HT-29 (cell line): ENCODE measurements at regions not wholly inside any gene's neighbourhood (a gene's known extent, or its start where the extent isn't known, plus 50 kb on each side); places are given as distances from the start of the nearest gene placed in this dataset.
"Not testable (repeated sequence)": the region's sequence is repeated elsewhere in the genome, so short reads cannot be mapped to it uniquely, and the experiment has no call there.

Experiments used
- DNase-seq: peaks from one replicate; pipeline ENCODE4 v3.0.0-alpha.2; 2015; ENCODE audit warnings: low spot score

DNA sequence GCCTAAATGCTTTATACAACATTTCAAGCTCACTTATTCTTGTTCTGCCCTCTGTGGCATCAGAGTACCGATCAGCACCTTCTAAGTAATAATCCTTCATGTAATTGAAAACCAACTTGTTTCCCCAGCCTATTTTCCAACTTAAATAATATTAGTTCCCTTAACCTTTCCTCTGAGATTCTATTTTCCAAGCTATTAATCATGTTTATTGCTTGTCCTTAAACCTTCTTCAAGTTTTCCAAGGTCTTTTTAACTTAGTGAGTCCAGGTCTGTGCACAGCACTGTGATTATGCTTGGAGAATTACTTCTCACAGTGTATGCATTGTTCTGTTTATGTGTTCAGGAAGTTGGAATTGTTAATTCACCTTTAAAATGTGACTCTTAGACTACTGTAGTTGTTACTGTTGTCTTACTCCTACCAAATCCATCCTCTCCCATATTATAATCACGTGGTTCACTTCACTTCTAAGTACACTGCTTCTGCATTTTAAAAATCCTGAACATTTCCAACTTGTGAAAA is 1039.3 kb upstream of the FOXG1 start:
- no peak for DNase-seq

DNA sequence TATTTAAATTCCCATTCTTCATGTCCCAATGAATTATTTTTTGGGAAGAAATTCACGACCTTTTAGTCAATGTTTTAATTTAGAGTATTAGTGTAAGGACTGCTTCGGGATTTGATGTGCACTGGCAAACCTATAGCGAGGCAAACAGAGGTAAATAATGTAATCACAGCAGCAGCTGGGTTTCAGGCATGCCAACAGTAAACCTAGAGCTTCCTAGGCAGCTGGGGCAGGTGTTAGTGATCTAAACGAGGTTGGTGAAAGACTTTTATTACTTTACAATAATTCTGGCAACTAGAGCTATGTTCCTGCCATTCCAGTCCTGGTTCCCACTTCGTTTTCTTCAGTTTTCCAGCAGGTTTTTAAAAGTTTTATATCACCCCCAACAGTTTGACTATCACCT is 1036.4 kb upstream of the FOXG1 start:
- no peak for DNase-seq

- DNase-seq = no peak
Measured at GRCh38 chr14:27739657-27740156, 1026.9 kb upstream of the FOXG1 start.

DNA sequence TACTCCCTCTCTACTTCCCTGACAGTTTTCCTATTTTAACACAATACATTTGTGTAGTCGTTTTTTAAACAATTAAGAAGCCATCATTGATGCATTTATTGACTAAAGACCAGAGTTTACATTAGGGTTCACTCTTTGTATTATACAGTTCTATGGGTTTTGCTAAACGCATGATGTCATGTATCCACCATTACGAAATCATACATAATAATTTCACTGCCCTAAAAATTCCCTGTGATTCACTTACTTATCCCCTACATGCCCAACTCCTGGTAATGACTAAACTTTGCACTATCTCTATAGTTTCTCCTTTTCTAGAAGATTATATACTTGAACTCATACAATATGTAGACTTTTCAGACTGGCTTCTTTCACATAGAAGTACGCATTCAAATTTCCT is 1016.5 kb upstream of the FOXG1 start:
- DNase-seq = no peak

DNA sequence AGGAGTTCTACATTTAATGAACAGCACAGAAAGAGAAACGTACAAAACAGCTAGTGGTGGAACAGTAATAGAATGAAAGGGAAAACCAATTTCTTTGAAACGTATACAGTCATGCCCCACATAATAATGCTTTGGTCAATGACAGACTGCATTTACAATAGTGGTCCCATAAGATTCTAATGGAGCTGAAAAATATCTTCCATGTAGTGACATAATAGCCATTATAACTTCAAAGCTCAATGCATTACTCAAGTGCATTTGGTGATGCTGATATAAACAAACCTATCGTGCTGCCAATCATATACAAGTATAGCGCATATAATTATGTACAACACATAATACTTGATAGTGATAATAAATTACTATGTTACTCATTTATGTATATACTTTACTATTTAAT is 1008.9 kb upstream of the FOXG1 start:
- not testable (repeated sequence) for DNase-seq

DNA sequence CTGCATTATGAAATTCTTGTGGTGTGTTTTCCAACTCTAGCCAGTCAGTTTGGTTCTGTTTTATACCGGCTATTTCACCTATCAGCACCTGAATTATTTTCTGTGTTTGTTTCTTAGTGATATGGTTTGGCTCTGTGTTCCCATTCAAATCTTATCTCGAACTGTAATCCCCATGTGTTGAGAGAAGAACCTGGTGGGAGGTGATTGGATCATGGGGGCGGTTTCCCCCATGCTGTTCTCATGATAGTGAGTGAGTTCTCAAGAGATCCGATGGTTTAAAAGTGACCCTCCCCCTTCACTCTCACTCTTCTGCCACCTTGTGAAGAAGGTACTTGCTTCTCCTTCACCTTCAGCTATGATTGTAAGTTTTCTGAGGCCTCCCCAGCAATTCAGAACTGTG is 1006.2 kb upstream of the FOXG1 start:
- DNase-seq = not testable (repeated sequence)

GRCh38 chr14:27799066-27800028 is 967.2 kb upstream of the FOXG1 start:
- not testable (repeated sequence) for DNase-seq

- not testable (repeated sequence) for DNase-seq
Measured at GRCh38 chr14:27817746-27818430, 948.7 kb upstream of the FOXG1 start.

DNA sequence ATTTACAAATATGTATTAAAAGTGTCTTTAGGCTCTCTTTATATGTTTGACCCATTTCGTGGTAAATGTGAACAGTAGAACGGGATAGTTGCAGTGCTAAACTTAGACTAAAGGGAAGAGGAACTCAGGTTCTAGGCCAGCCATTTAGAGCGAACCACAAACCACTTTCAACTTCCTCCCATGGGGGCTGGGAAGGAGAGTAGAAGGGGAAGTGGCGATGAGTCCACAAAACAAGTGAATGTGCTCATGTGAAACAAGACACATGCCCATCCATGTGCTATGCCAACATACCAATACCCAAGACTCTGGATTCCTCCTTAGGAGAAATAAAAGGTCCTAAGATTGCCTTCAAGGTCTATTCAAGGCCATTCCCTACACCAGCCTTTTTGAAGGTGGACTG is 940.4 kb upstream of the FOXG1 start:
- not testable (repeated sequence) for DNase-seq

DNA sequence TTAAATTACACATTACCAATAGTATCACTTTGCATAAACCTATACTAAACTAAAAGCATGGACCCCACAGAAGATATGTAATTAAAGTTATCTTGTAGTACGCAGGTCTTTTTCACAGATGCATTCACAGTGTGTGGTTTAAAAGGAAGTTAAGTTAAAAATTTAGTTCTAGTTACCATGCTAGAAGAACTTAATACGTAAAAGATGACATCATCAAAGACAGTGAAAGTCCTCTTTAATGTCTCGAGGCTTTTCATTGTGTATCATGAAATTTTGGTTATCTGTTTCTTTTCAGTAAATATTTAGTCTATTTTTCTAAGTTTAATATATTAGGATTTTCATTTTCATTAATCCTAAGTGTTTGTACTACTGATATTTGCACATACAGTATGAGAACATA is 934.6 kb upstream of the FOXG1 start:
- not testable (repeated sequence) for DNase-seq

GRCh38 chr14:27833001-27833400 is 933.6 kb upstream of the FOXG1 start:
- DNase-seq = not testable (repeated sequence)

- DNase-seq = no peak
Measured at GRCh38 chr14:27836386-27836785, 930.2 kb upstream of the FOXG1 start.

- no peak for DNase-seq
Measured at GRCh38 chr14:27845241-27845850, 921.2 kb upstream of the FOXG1 start.

- DNase-seq = no peak
Measured at GRCh38 chr14:27845902-27846301, 920.7 kb upstream of the FOXG1 start.

DNA sequence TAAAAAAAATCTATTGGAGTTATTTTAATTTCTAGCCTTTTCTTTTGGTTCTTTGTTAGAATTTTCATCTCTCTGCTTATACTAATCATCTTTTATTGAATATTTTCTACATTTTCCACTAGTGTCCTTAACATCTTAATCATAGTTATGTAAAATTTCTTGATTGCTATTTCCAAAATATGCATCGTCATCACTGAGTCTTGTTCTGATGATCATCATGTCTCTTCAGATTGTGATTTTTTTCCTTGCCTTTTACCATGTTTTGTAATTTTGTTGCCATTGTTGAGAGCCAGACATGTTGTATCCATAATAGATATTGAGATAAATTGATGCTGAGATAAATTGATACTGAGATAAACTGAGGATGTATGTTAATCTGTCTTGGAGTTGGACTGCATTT is 919.1 kb upstream of the FOXG1 start:
- not testable (repeated sequence) for DNase-seq

- DNase-seq = not testable (repeated sequence)
Measured at GRCh38 chr14:27849193-27849592, 917.4 kb upstream of the FOXG1 start.

GRCh38 chr14:27862684-27863083 is 903.9 kb upstream of the FOXG1 start:
- no peak for DNase-seq

GRCh38 chr14:27863166-27863565 is 903.4 kb upstream of the FOXG1 start:
- DNase-seq = no peak

DNA sequence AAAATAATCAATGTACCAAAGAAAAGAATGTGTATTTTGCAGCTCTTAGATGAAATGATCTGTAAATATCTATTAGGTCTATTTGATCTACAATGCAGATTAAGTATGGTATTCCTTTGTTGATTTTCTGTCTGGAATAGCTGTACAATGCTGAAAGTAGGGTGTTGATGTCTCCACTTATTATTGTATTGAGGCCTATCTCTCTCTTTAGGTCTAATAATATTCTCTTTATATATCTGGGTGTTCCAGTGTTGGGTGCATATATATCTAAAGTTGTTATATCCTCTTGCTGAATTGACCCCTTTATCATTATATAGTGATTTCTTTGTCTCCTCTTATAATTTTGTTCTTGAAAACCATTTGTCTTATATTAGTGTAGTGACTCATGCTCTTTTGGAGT is 885.5 kb upstream of the FOXG1 start:
- no peak for DNase-seq

GRCh38 chr14:27881646-27882045 is 884.9 kb upstream of the FOXG1 start:
- no peak for DNase-seq

- DNase-seq = no peak
Measured at GRCh38 chr14:27886256-27886655, 880.3 kb upstream of the FOXG1 start.

DNA sequence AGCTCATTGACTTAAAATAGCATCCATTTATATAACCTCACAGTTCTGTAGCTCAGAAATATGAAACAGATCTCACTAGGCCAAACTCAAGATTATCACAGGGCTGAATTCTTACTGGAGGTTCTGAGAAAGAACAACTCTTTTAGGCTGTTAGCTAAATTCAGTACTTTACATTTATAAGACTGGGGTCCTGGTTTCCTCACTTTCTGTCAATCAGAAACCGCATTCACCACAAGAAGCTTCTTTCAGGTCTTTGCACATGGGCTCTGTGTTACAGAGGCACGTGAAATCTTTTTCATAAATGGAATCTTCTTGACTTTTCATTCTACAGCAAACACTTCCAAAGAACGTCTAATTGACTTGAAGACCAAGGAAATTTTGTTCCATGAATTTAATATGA is 876.3 kb upstream of the FOXG1 start:
- DNase-seq = no peak
